Esophagus squamous epithelium (tissue), 4 donors: ENCODE measurements at regions not wholly inside any gene's neighbourhood (a gene's known extent, or its start where the extent isn't known, plus 50 kb on each side); places are given as distances from the start of the nearest gene placed in this dataset.

ENCODE experiments used
- POLR2A ChIP-seq, 4 donors: fragments of 450-650 bp; IDR thresholded peaks; one replicate each; pipeline ENCODE4 v1.6.1; 2017; ENCODE audit warnings: antibody characterized with exemption in 4 of 4, mild to moderate bottlenecking in 4 of 4, moderate library complexity in 3 of 4
- TF ChIP-seq, protein P1 (sequence below), 6 experiments: fragments of 450-650 bp in 4 of 6; fragments of 200-600 bp in 2 of 6; sonication (generic) in 2 of 6; IDR thresholded peaks; one replicate each; pipeline ENCODE4 v1.5.1; 2016 to 2019; ENCODE audit warnings: antibody characterized with exemption in 6 of 6, mild to moderate bottlenecking in 4 of 6, moderate library complexity in 4 of 6

DNA sequence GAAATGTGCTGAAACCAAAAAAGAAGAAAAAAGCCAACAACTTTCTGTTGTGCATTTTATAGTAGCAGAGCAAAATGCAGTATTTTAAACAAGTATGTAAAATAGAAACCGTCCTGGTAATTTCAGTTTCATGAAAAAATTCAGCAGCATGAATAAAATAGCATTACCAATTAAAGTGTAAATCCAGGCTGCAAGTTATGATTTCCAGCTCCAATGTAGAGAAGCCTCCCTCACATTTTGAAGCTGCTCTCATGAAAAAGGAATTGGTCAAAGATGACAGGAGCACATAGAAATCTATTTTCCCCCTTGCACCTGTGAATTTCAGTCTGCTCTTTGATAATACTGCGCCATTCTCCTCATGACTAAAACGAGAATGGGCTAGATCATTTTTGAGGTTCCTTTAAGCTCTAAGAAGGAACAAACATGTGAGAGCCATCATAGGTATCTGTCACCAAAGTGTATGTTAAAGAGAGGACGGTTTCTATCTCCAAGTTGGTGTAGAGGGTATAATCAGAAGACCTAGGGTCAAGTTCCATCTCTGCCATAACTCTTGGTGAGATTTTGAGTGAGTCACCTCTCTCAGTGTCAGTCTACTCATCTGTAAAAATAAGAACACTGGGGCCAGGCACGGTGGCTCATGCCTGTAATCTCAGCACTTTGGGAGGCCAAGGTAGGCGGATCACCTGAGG is 107.5 kb downstream of the MTPAP start:
- TF ChIP-seq, protein P1, sequence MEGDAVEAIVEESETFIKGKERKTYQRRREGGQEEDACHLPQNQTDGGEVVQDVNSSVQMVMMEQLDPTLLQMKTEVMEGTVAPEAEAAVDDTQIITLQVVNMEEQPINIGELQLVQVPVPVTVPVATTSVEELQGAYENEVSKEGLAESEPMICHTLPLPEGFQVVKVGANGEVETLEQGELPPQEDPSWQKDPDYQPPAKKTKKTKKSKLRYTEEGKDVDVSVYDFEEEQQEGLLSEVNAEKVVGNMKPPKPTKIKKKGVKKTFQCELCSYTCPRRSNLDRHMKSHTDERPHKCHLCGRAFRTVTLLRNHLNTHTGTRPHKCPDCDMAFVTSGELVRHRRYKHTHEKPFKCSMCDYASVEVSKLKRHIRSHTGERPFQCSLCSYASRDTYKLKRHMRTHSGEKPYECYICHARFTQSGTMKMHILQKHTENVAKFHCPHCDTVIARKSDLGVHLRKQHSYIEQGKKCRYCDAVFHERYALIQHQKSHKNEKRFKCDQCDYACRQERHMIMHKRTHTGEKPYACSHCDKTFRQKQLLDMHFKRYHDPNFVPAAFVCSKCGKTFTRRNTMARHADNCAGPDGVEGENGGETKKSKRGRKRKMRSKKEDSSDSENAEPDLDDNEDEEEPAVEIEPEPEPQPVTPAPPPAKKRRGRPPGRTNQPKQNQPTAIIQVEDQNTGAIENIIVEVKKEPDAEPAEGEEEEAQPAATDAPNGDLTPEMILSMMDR (IDR thresholded peaks at IDR 0.05), result no peak
- TF ChIP-seq POLR2A (IDR thresholded peaks at IDR 0.05), result no peak
